MG63 (cell line): ENCODE measurements at regions not wholly inside any gene's neighbourhood (a gene's known extent, or its start where the extent isn't known, plus 50 kb on each side); places are given as distances from the start of the nearest gene placed in this dataset.

Source experiments
- DNase-seq: peaks from one replicate; pipeline ENCODE4 v3.0.0-alpha.2; 2020
- H3K27me3 ChIP-seq: fragments of 250-450 bp; sonication (Bioruptor Pico); 2 replicates; pipeline ENCODE4 v1.5.1; 2020; ENCODE audit warnings: mild to moderate bottlenecking, moderate library complexity
- H3K36me3 ChIP-seq: fragments of 250-450 bp; sonication (Bioruptor Pico); 2 replicates; pipeline ENCODE4 v1.5.1; 2020; ENCODE audit warnings: mild to moderate bottlenecking, moderate library complexity
- H3K4me3 ChIP-seq: fragments of 250-450 bp; sonication (Bioruptor Pico); 2 replicates; pipeline ENCODE4 v1.5.1; 2020; ENCODE audit warnings: mild to moderate bottlenecking, moderate library complexity
- H3K9me3 ChIP-seq: fragments of 250-450 bp; sonication (Bioruptor Pico); 2 replicates; pipeline ENCODE4 v1.5.1; 2020; ENCODE audit warnings: mild to moderate bottlenecking, moderate library complexity

- H3K27me3 ChIP-seq: no peaks in the 10 kb centered on the region
- no peak for DNase-seq
- H3K4me3 ChIP-seq: no peak overlapping the region
- H3K36me3 ChIP-seq: no peaks in the 10 kb centered on the region
- H3K9me3 ChIP-seq: no peaks in the 10 kb centered on the region
These were observed 1206.8 kb upstream of the NRXN1 start for GRCh38 chr2:52238782-52239181.

DNA sequence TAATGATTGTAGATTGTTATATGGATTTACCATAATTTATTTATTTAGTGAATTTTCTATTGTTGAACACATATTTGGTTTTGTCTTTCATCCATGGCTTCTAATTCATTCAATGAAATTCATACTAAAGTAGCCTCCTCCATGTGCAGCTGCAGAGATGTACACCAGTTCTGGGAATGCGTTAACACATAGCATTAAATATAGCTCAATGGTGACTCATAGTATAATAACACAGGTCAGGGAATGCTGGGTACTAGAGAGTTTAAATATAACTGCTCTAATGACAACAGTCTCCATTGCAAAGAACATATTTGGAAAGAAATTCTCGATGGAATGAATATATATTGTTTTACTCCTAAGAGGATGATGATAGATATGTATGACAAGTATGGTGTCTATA lies 1190.2 kb upstream of the NRXN1 start:
- no peak for DNase-seq
- H3K27me3 ChIP-seq: no peaks in the 10 kb centered on the region
- H3K36me3 ChIP-seq: no peaks in the 10 kb centered on the region
- H3K4me3 ChIP-seq: no peak overlapping the region
- no peaks in the 10 kb centered on the region for H3K9me3 ChIP-seq

GRCh38 chr2:52220393-52220792 lies 1188.5 kb upstream of the NRXN1 start:
- H3K9me3 ChIP-seq: no peaks in the 10 kb centered on the region
- no peaks in the 10 kb centered on the region for H3K27me3 ChIP-seq
- DNase-seq: no peak
- no peak overlapping the region for H3K4me3 ChIP-seq
- no peaks in the 10 kb centered on the region for H3K36me3 ChIP-seq

GRCh38 chr2:52210611-52211010 lies 1178.7 kb upstream of the NRXN1 start:
- Histone ChIP-seq H3K27me3 (no peaks in the 10 kb centered on the region), H3K4me3 (no peak overlapping the region), H3K36me3 (no peaks in the 10 kb centered on the region), H3K9me3 (no peaks in the 10 kb centered on the region)
- no peak for DNase-seq

DNA sequence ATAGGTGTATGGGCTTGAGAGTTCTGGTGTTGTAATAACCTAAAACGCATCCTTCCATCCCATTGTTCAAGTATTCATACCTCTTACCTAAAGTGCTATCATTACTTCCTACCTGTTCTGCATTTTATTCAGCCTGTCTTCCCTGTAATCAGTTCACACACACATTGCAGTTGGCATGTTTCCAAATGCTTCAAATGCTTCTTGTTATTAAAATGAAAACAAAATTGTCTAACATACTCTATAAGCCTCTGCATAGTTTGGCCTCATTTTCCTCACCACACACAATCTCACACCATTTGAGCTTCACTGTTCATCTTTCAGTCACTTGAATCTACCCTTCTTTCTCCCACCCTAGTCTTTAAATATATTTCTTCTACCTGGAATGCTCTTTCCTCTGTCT lies 1178.2 kb upstream of the NRXN1 start:
- DNase-seq: no peak
- Histone ChIP-seq H3K9me3 (no peaks in the 10 kb centered on the region), H3K4me3 (no peak overlapping the region), H3K27me3 (no peaks in the 10 kb centered on the region), H3K36me3 (no peaks in the 10 kb centered on the region)

DNA sequence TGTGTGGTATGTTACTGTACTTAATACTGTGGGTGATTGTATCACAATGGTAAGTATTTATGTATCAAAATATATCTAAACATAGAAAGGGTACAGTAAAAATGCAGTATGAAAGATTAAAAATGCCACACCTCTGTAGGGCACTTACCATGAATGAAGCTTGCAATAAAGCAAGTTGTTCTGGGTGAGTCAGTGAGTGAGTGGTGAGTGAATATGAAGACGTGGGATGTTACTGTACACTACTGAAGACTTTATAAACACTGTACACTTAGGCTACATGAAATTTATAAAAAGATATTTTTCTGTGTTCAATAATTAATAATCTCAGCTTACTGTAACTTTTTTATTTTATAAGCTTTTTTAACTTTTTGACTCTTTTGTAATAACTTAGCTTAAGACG lies 1162.4 kb upstream of the NRXN1 start:
- H3K9me3 ChIP-seq: no peaks in the 10 kb centered on the region
- H3K36me3 ChIP-seq: no peaks in the 10 kb centered on the region
- H3K4me3 ChIP-seq: no peak overlapping the region
- DNase-seq: no peak
- no peaks in the 10 kb centered on the region for H3K27me3 ChIP-seq

- Histone ChIP-seq H3K4me3 (no peak overlapping the region), H3K36me3 (no peaks in the 10 kb centered on the region), H3K9me3 (no peaks in the 10 kb centered on the region), H3K27me3 (no peaks in the 10 kb centered on the region)
- no peak for DNase-seq
These were observed 1161.9 kb upstream of the NRXN1 start for GRCh38 chr2:52193804-52194203.

DNA sequence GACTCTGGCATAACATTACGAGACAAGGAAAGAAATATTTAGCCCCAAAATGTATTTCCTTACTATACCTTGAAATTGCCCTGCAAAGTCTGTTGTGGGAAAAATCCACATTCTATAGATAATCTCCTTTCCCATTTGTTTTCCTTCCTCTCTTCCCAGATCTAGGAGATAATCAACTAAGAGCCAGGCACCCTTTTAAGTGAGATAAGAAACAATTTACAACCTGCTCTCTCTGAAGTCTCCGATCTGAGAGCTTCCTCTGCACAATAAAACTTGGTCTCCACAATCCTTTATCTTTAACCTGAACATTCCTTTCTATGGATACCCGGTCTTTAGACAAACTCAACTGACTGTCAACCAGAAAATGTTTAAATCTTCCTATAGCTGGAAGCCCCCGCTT lies 1160.7 kb upstream of the NRXN1 start:
- Histone ChIP-seq H3K9me3 (no peaks in the 10 kb centered on the region), H3K4me3 (no peak overlapping the region), H3K27me3 (no peaks in the 10 kb centered on the region), H3K36me3 (no peaks in the 10 kb centered on the region)
- no peak for DNase-seq

GRCh38 chr2:52181080-52181479 lies 1149.1 kb upstream of the NRXN1 start:
- no peaks in the 10 kb centered on the region for H3K27me3 ChIP-seq
- no peak overlapping the region for H3K4me3 ChIP-seq
- peaks cover 4% of the 10 kb centered on the region; the same call in 1 of the 2 replicates for H3K9me3 ChIP-seq
- H3K36me3 ChIP-seq: no peaks in the 10 kb centered on the region
- DNase-seq: no peak

GRCh38 chr2:52178845-52179244 lies 1146.9 kb upstream of the NRXN1 start:
- Histone ChIP-seq H3K9me3 (peaks cover 4% of the 10 kb centered on the region; the same call in 1 of the 2 replicates), H3K4me3 (no peak overlapping the region), H3K27me3 (no peaks in the 10 kb centered on the region), H3K36me3 (no peaks in the 10 kb centered on the region)
- DNase-seq: no peak

GRCh38 chr2:52145005-52145404 lies 1113.1 kb upstream of the NRXN1 start:
- H3K4me3 ChIP-seq: no peak overlapping the region
- H3K36me3 ChIP-seq: no peaks in the 10 kb centered on the region
- no peak for DNase-seq
- H3K27me3 ChIP-seq: no peaks in the 10 kb centered on the region
- no peaks in the 10 kb centered on the region for H3K9me3 ChIP-seq

DNA sequence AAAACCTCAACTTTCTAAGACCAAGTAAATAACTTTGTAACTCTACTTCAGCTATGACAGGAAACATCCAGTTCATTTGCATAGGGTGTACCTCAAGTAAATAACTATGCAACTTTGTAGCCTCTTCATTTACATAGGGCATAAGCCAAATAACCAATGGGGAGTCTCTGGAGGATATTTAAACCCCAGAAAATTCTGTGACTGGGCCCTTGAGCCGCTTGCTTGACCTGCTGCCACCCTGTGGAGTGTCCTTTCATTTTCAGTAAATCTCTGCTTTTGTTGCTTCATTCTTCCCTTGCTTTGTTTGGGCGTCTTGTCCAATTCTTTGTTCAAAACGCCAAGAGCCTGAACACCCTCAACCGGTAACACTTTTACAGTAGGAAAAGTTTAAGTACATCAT lies 1112.7 kb upstream of the NRXN1 start:
- no peak for DNase-seq
- Histone ChIP-seq H3K36me3 (no peaks in the 10 kb centered on the region), H3K27me3 (no peaks in the 10 kb centered on the region), H3K4me3 (no peak overlapping the region), H3K9me3 (no peaks in the 10 kb centered on the region)

DNA sequence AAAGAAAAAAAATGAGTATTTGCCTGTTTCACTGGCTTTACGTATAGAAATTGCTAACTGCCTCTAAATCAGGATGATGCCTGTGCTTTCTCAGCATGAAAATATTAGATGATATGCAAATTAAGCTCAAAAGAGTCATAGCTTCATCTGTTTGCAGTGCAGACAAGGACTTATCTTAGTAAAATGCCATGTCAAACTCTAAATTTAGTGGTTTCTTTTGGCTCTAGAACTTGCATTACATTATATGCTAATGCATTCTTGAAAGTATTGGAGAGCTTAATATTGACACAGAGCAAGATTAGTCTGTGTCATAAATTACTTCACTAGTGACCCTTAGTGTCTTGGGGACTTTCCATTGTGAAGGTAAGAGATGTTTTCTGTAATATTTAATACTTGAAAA lies 1109.1 kb upstream of the NRXN1 start:
- Histone ChIP-seq H3K36me3 (no peaks in the 10 kb centered on the region), H3K4me3 (no peak overlapping the region), H3K9me3 (no peaks in the 10 kb centered on the region), H3K27me3 (no peaks in the 10 kb centered on the region)
- DNase-seq: no peak

DNA sequence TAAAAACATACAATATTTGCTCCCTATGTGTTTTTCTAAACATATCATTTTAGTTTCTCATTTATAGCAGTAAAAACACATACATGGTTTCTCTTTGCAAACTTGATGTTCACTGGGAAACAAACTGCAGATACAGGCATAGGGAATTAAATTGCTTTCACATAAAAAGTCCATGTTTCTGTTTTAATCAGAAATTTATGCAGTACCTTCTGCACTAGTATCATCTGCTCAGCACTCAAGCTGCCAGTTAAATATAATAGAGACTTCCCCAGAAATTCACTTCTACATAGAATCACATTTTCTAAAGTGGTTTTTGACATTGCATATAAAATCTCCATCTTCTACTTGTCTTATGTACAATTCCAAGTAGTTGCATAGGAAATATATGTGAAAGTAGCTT lies 1107.3 kb upstream of the NRXN1 start:
- Histone ChIP-seq H3K27me3 (no peaks in the 10 kb centered on the region), H3K4me3 (no peak overlapping the region), H3K36me3 (no peaks in the 10 kb centered on the region), H3K9me3 (no peaks in the 10 kb centered on the region)
- no peak for DNase-seq

DNA sequence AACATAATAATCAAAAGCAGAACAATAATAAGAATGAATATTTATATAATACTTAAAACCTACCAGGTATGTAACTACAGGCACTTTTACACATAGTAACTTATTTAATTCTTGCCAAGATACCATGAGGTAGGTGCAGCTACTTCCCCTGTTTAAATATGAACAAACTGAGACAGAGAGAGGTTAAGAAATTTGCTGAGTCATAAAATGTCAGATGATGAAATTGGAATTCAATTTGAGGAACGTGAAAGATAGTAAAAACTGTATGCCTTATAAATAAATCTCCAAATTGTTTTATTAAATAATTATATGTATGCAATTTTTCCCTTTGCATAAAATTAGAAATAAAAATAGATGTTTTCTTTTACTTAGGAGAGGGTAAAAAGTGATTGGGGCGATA lies 1103.3 kb upstream of the NRXN1 start:
- DNase-seq: no peak
- Histone ChIP-seq H3K36me3 (no peaks in the 10 kb centered on the region), H3K27me3 (no peaks in the 10 kb centered on the region), H3K4me3 (no peak overlapping the region), H3K9me3 (peaks cover 3% of the 10 kb centered on the region; the same call in 1 of the 2 replicates)

GRCh38 chr2:52128081-52128480 lies 1096.1 kb upstream of the NRXN1 start:
- Histone ChIP-seq H3K4me3 (no peak overlapping the region), H3K36me3 (no peaks in the 10 kb centered on the region), H3K9me3 (peaks cover 7% of the 10 kb centered on the region; the same call in 1 of the 2 replicates), H3K27me3 (no peaks in the 10 kb centered on the region)
- DNase-seq: no peak

- DNase-seq: no peak
- Histone ChIP-seq H3K27me3 (no peaks in the 10 kb centered on the region), H3K9me3 (peaks cover 7% of the 10 kb centered on the region; the same call in 1 of the 2 replicates), H3K4me3 (no peak overlapping the region), H3K36me3 (no peaks in the 10 kb centered on the region)
These were observed 1095.6 kb upstream of the NRXN1 start for GRCh38 chr2:52127527-52127926.

- Histone ChIP-seq H3K9me3 (peaks cover 1% of the 10 kb centered on the region; the same call in 1 of the 2 replicates), H3K27me3 (no peaks in the 10 kb centered on the region), H3K36me3 (no peaks in the 10 kb centered on the region), H3K4me3 (no peak overlapping the region)
- no peak for DNase-seq
These were observed 1085.4 kb upstream of the NRXN1 start for GRCh38 chr2:52117299-52117698.

GRCh38 chr2:52115750-52116149 lies 1083.8 kb upstream of the NRXN1 start:
- DNase-seq: no peak
- no peaks in the 10 kb centered on the region for H3K36me3 ChIP-seq
- no peak overlapping the region for H3K4me3 ChIP-seq

More at GRCh38 chr2:52115750-52116149, 1083.8 kb upstream of the NRXN1 start:
- Histone ChIP-seq H3K27me3 (no peaks in the 10 kb centered on the region), H3K9me3 (peaks cover 8% of the 10 kb centered on the region)
